HepG2 (cell line): ENCODE measurements at regions not wholly inside any gene's neighbourhood (a gene's known extent, or its start where the extent isn't known, plus 50 kb on each side); places are given as distances from the start of the nearest gene placed in this dataset.

Experiments
- ATAC-seq: fragments of 200-7000 bp; cut with Tn5 transposase; 3 replicates; pipeline ENCODE4 v1.9.1; 2020; ENCODE audit warnings: mild to moderate bottlenecking, moderate library complexity
- BruUV-seq: library from RNA; stranded (reverse); fragments of 400-500 nt; replicated peaks from 2 replicates; lab custom pipeline; 2021; lab: Mats Ljungman, UMichigan
- CTCF ChIA-PET: fragments of 300-600 bp; formaldehyde crosslinking; extraction: SDS; loops from one replicate; lab custom pipeline; 2021; ENCODE audit warnings: low total read pairs, inconsistent platforms, low intra/inter-chr PET ratio; lab: Yijun Ruan, JAX
- POLR2A ChIA-PET: fragments of 350-600 bp; sonication (Branson Sonifier 250); formaldehyde crosslinking; loops from one replicate; lab custom pipeline; 2020; ENCODE audit warnings: antibody characterized with exemption, inconsistent platforms; lab: Yijun Ruan, JAX
- DNase-seq: peaks from one replicate; pipeline ENCODE4 v3.0.0-alpha.2; 2015; ENCODE audit warnings: low spot score
- FAIRE-seq: peaks from 3 replicates; lab custom pipeline; 2011; peaks lifted over from hg19 to GRCh38; lab: Jason Lieb, UNC
- H2AFZ ChIP-seq: one replicate; pipeline ENCODE4 v1.6.1; 2011; ENCODE audit warnings: low read length, inconsistent platforms
- H3K27ac ChIP-seq: fragments of 300-600 bp; 3 replicates; pipeline ENCODE4 v1.8.0; 2011; ENCODE audit warnings: mixed run types, mild to moderate bottlenecking, mixed read lengths, low read length, inconsistent platforms; ENCODE audit not compliant: insufficient read depth; ENCODE audit errors: extremely low read length
- H3K27me3 ChIP-seq, 2 experiments: fragments of 200-600 bp in 1 of 2; 2 replicates in 1 of 2; 3 replicates in 1 of 2; pipeline versions ENCODE4 v1.6.0 to v1.8.0; 2011; ENCODE audit warnings: low read length in 2 of 2, mild to moderate bottlenecking in 2 of 2, moderate library complexity in 2 of 2, inconsistent platforms in 1 of 2; ENCODE audit not compliant: insufficient read depth in 2 of 2, control insufficient read depth in 1 of 2
- H3K36me3 ChIP-seq, 2 experiments: fragments of 200-600 bp in 1 of 2; replicated peaks in 1 of 2; 2 replicates in 1 of 2; 3 replicates in 1 of 2; pipeline versions ENCODE4 v1.5.1 to v1.8.0; 2011; ENCODE audit warnings: low read length in 2 of 2, inconsistent platforms in 1 of 2; ENCODE audit not compliant: insufficient read depth in 2 of 2, control insufficient read depth in 1 of 2
- H3K4me1 ChIP-seq: 2 replicates; pipeline ENCODE4 v1.5.1; 2012; ENCODE audit warnings: low read length, inconsistent platforms; ENCODE audit not compliant: insufficient read depth
- H3K4me2 ChIP-seq: 2 replicates; pipeline ENCODE4 v1.6.0; 2011; ENCODE audit warnings: low read depth, low read length, inconsistent platforms
- H3K4me3 ChIP-seq, 3 experiments: fragments of 200-600 bp in 1 of 3; sonication (generic), shearing (Covaris generic) in 1 of 3; replicated peaks in 1 of 3; 2 replicates each; pipeline ENCODE4 v1.5.1; 2011 to 2016; ENCODE audit warnings: low read length in 3 of 3, inconsistent platforms in 2 of 3, low read depth in 2 of 3, mild to moderate bottlenecking in 2 of 3, control low read depth in 1 of 3, mixed read lengths in 1 of 3; ENCODE audit not compliant: insufficient read depth in 1 of 3
- H3K79me2 ChIP-seq: one replicate; pipeline ENCODE4 v1.6.1; 2011; ENCODE audit warnings: low read length, inconsistent platforms; ENCODE audit not compliant: insufficient read depth
- H3K9ac ChIP-seq: 2 replicates; pipeline ENCODE4 v1.6.0; 2011; ENCODE audit warnings: mild to moderate bottlenecking, low read depth, low read length, inconsistent platforms; ENCODE audit not compliant: insufficient read depth
- H3K9me3 ChIP-seq: 2 replicates; pipeline ENCODE4 v1.5.1; 2012; ENCODE audit warnings: mild to moderate bottlenecking, low read length
- H4K20me1 ChIP-seq: 2 replicates; pipeline ENCODE4 v1.6.0; 2011; ENCODE audit warnings: inconsistent platforms, mild to moderate bottlenecking, low read length, moderate library complexity; ENCODE audit not compliant: insufficient read depth
- ARNT ChIP-seq: fragments of 450-650 bp; IDR thresholded peaks from 2 replicates; pipeline ENCODE4 v1.6.1; 2017
- CBX5 ChIP-seq: sonication (generic); formaldehyde crosslinking; IDR thresholded peaks from 2 replicates; pipeline ENCODE4 v1.4.0; 2020; ENCODE audit warnings: missing genetic modification reagents, borderline replicate concordance
- NR1H2 ChIP-seq: sonication (generic); formaldehyde crosslinking; IDR thresholded peaks from 2 replicates; pipeline ENCODE4 v1.8.1; 2022; ENCODE audit warnings: low read depth, missing genetic modification reagents, borderline replicate concordance
- PAF1 ChIP-seq: IDR thresholded peaks from 2 replicates; pipeline ENCODE4 v1.6.1; 2016; ENCODE audit warnings: missing genetic modification reagents, missing compliant biosample characterization
- SMAD3 ChIP-seq: sonication (generic); formaldehyde crosslinking; IDR thresholded peaks from 2 replicates; pipeline ENCODE4 v1.4.0; 2020; ENCODE audit warnings: missing genetic modification reagents
- SMC3 ChIP-seq: IDR thresholded peaks from 2 replicates; pipeline ENCODE4 v1.6.1; 2011; ENCODE audit warnings: low read length, improper control_type of control experiment
- ZNF230 ChIP-seq: sonication (generic); formaldehyde crosslinking; IDR thresholded peaks from 2 replicates; pipeline ENCODE4 v1.4.0; 2020; ENCODE audit warnings: mild to moderate bottlenecking, missing genetic modification reagents
- ZNF256 ChIP-seq: sonication (generic); formaldehyde crosslinking; conservative IDR thresholded peaks from 2 replicates; pipeline ENCODE4 v1.4.0; 2020; ENCODE audit warnings: missing genetic modification reagents
- ZNF296 ChIP-seq: sonication (generic); formaldehyde crosslinking; conservative IDR thresholded peaks from 2 replicates; pipeline ENCODE4 v1.5.0; 2020; ENCODE audit warnings: mild to moderate bottlenecking, missing genetic modification reagents
- ZNF329 ChIP-seq: sonication (generic); formaldehyde crosslinking; IDR thresholded peaks from 2 replicates; pipeline ENCODE4 v1.9.0; 2021; ENCODE audit warnings: low read depth, mild to moderate bottlenecking, missing genetic modification reagents
- ZNF501 ChIP-seq: sonication (generic); formaldehyde crosslinking; IDR thresholded peaks from 2 replicates; pipeline ENCODE4 v1.5.1; 2020; ENCODE audit warnings: mild to moderate bottlenecking, moderate library complexity, missing genetic modification reagents
- ZNF552 ChIP-seq: sonication (generic); formaldehyde crosslinking; IDR thresholded peaks from 2 replicates; pipeline ENCODE4 v1.9.0; 2022; ENCODE audit warnings: missing genetic modification reagents, mild to moderate bottlenecking, borderline replicate concordance
- ZNF878 ChIP-seq: sonication (generic); formaldehyde crosslinking; IDR thresholded peaks from 2 replicates; pipeline ENCODE4 v1.8.1; 2023; ENCODE audit warnings: mild to moderate bottlenecking, missing genetic modification reagents, moderate library complexity
- ZZZ3 ChIP-seq: sonication (generic); formaldehyde crosslinking; IDR thresholded peaks from 2 replicates; pipeline ENCODE4 v1.4.0; 2020; ENCODE audit warnings: missing genetic modification reagents, mild to moderate bottlenecking, borderline replicate concordance
- WGBS: methylation state at CpG from one replicate; pipeline ENCODE4 v1.1.6; 2017; ENCODE audit warnings: low lambda C conversion rate; 5-methylcytosine and 5-hydroxymethylcytosine counted together
- in situ Hi-C: cut with HindIII; loops from 2 replicates; pipeline ENCODE4 v1.10.0; 2017; ENCODE audit warnings: low pct_unique_long_range_greater_than_20kb; ENCODE audit not compliant: extremely low pct_ligation_motif_present
- intact Hi-C: fragments of 100-400 bp; cut with micrococcal nuclease; formaldehyde crosslinking; loops from one replicate; pipeline ENCODE4 v1.10.0; 2022; ENCODE audit not compliant: unreplicated experiment
- TF ChIP-seq, protein P1 (sequence below): sonication (generic); formaldehyde crosslinking; IDR thresholded peaks from 2 replicates; pipeline ENCODE4 v1.5.1; 2020; ENCODE audit warnings: missing genetic modification reagents, mild to moderate bottlenecking, borderline replicate concordance
- TF ChIP-seq, protein P2 (sequence below): IDR thresholded peaks from 2 replicates; pipeline ENCODE4 v1.6.1; 2018; ENCODE audit warnings: missing genetic modification reagents
- TF ChIP-seq, protein P3 (sequence below): sonication (generic); formaldehyde crosslinking; conservative IDR thresholded peaks from 2 replicates; pipeline ENCODE4 v1.4.0; 2020; ENCODE audit warnings: missing genetic modification reagents
- TF ChIP-seq, protein P4 (sequence below): sonication (generic); formaldehyde crosslinking; IDR thresholded peaks from 2 replicates; pipeline ENCODE4 v1.4.0; 2020; ENCODE audit warnings: missing genetic modification reagents

DNA sequence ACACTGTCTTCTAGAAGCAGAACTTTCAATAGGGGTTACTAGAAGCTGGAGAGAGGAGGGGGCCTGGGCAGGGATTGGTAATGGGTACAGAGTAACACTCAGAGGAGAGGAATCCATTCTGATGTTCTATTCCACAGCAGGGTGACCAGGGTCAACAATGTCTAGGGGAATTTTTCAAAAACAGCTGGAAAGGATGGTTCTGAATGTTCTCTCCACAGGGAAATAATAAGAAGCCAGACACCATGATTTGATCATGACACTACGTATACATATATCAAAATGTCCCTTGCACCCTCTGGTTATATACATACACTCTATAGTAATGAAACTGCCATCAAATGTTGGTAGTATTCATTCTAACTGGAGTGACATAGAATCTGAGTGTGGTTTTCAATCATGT, 111.2 kb upstream of the TOP3B start:
- no peak for FAIRE-seq
- CTCF ChIA-PET: no interaction called here

More for the DNA sequence above, 111.2 kb upstream of the TOP3B start:
- DNase-seq: no peak
- no TSS peak for BruUV-seq
- TF ChIP-seq, protein P1, sequence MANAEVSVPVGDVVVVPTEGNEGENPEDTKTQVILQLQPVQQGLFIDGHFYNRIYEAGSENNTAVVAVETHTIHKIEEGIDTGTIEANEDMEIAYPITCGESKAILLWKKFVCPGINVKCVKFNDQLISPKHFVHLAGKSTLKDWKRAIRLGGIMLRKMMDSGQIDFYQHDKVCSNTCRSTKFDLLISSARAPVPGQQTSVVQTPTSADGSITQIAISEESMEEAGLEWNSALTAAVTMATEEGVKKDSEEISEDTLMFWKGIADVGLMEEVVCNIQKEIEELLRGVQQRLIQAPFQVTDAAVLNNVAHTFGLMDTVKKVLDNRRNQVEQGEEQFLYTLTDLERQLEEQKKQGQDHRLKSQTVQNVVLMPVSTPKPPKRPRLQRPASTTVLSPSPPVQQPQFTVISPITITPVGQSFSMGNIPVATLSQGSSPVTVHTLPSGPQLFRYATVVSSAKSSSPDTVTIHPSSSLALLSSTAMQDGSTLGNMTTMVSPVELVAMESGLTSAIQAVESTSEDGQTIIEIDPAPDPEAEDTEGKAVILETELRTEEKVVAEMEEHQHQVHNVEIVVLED (CRISPR knock-in tag): no peak
- TF ChIP-seq ZNF230 (CRISPR knock-in tag): no peak
- no peak for TF ChIP-seq ARNT
- no peak for TF ChIP-seq NR1H2
- TF ChIP-seq SMC3: no peak
- TF ChIP-seq, protein P2, sequence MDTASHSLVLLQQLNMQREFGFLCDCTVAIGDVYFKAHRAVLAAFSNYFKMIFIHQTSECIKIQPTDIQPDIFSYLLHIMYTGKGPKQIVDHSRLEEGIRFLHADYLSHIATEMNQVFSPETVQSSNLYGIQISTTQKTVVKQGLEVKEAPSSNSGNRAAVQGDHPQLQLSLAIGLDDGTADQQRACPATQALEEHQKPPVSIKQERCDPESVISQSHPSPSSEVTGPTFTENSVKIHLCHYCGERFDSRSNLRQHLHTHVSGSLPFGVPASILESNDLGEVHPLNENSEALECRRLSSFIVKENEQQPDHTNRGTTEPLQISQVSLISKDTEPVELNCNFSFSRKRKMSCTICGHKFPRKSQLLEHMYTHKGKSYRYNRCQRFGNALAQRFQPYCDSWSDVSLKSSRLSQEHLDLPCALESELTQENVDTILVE (CRISPR knock-in tag): no peak
- TF ChIP-seq ZNF501 (CRISPR knock-in tag): no peak
- TF ChIP-seq ZNF878 (CRISPR knock-in tag): no peak
- no peak for TF ChIP-seq ZNF296 (CRISPR knock-in tag)
- TF ChIP-seq, protein P3, sequence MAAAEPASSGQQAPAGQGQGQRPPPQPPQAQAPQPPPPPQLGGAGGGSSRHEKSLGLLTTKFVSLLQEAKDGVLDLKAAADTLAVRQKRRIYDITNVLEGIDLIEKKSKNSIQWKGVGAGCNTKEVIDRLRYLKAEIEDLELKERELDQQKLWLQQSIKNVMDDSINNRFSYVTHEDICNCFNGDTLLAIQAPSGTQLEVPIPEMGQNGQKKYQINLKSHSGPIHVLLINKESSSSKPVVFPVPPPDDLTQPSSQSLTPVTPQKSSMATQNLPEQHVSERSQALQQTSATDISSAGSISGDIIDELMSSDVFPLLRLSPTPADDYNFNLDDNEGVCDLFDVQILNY (CRISPR knock-in tag): no peak
- TF ChIP-seq ZNF256: no peak
- TF ChIP-seq ZNF329 (CRISPR knock-in tag): no peak
- TF ChIP-seq CBX5: no peak
- TF ChIP-seq ZZZ3 (CRISPR knock-in tag): no peak
- no peak for TF ChIP-seq ZNF552
- no peak for TF ChIP-seq SMAD3 (CRISPR knock-in tag)
- TF ChIP-seq PAF1: no peak
- TF ChIP-seq, protein P4, sequence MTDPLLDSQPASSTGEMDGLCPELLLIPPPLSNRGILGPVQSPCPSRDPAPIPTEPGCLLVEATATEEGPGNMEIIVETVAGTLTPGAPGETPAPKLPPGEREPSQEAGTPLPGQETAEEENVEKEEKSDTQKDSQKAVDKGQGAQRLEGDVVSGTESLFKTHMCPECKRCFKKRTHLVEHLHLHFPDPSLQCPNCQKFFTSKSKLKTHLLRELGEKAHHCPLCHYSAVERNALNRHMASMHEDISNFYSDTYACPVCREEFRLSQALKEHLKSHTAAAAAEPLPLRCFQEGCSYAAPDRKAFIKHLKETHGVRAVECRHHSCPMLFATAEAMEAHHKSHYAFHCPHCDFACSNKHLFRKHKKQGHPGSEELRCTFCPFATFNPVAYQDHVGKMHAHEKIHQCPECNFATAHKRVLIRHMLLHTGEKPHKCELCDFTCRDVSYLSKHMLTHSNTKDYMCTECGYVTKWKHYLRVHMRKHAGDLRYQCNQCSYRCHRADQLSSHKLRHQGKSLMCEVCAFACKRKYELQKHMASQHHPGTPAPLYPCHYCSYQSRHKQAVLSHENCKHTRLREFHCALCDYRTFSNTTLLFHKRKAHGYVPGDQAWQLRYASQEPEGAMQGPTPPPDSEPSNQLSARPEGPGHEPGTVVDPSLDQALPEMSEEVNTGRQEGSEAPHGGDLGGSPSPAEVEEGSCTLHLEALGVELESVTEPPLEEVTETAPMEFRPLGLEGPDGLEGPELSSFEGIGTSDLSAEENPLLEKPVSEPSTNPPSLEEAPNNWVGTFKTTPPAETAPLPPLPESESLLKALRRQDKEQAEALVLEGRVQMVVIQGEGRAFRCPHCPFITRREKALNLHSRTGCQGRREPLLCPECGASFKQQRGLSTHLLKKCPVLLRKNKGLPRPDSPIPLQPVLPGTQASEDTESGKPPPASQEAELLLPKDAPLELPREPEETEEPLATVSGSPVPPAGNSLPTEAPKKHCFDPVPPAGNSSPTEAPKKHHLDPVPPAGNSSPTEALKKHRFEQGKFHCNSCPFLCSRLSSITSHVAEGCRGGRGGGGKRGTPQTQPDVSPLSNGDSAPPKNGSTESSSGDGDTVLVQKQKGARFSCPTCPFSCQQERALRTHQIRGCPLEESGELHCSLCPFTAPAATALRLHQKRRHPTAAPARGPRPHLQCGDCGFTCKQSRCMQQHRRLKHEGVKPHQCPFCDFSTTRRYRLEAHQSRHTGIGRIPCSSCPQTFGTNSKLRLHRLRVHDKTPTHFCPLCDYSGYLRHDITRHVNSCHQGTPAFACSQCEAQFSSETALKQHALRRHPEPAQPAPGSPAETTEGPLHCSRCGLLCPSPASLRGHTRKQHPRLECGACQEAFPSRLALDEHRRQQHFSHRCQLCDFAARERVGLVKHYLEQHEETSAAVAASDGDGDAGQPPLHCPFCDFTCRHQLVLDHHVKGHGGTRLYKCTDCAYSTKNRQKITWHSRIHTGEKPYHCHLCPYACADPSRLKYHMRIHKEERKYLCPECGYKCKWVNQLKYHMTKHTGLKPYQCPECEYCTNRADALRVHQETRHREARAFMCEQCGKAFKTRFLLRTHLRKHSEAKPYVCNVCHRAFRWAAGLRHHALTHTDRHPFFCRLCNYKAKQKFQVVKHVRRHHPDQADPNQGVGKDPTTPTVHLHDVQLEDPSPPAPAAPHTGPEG: no peak
- TF ChIP-seq, all 625 proteins: peak for 0
- Histone ChIP-seq H3K4me1 (peaks cover 15% of the 10 kb centered on the region), H3K79me2 (no peaks in the 10 kb centered on the region), H3K27ac (no peak overlapping the region), H3K4me2 (no peak overlapping the region), H3K9me3 (no peaks in the 10 kb centered on the region), H4K20me1 (no peaks in the 10 kb centered on the region), H3K9ac (no peak overlapping the region), H3K36me3 (no peaks in the 10 kb centered on the region), H2AFZ (no peak overlapping the region), H3K27me3 (peaks cover 0 to 32% of the 10 kb centered on the region in 2 experiments; a peak in 2 of 5 replicates), H3K4me3 (no peak overlapping the region)
- ATAC-seq: no peak
- WGBS: 76% methylated on average over 1 of the region's 1 CpG
- POLR2A ChIA-PET: no interaction called here
- intact Hi-C loops (no loop called here), in situ Hi-C loops (no loop called here)
